AG09319 (cell line): ENCODE measurements at regions not wholly inside any gene's neighbourhood (a gene's known extent, or its start where the extent isn't known, plus 50 kb on each side); places are given as distances from the start of the nearest gene placed in this dataset.
"Not testable (repeated sequence)": the region's sequence is repeated elsewhere in the genome, so short reads cannot be mapped to it uniquely, and the experiment has no call there.

Experiments
- DNase-seq: peaks from one replicate; pipeline ENCODE4 v3.0.0-alpha.2; 2010; ENCODE audit warnings: low read depth; ENCODE audit errors: extremely low read depth
- CTCF ChIP-seq: IDR thresholded peaks from 2 replicates; pipeline ENCODE4 v1.5.1; 2011; ENCODE audit warnings: low read depth, mild to moderate bottlenecking, inconsistent platforms, low read length, moderate library complexity

GRCh38 chr5:123937230-123937629 is 425.3 kb downstream of the CSNK1G3 start:
- peak; percentile 33 for TF ChIP-seq CTCF
- peak; percentile 19 for DNase-seq

DNA sequence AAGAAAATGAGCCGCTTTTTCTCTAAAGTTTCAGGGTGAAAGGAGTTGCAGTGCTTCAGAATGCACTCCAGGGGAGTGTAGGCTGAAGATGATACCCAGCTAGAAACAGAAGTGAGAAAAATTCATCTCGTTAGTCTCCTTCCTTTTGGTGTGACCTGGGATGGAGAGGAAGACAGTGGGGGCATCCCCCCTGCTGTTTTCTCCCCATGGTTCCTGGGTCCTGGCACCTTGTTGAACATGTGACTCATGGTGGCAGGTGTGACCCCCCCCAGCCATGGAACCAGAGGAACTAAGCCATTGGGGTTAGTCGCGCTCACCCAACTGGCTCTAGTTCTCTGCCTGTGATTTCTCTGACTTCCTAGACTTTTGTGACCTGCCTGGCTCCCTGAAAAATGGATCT is 424.6 kb downstream of the CSNK1G3 start:
- no peak for DNase-seq
- no peak for TF ChIP-seq CTCF

GRCh38 chr5:123933812-123934211 is 421.8 kb downstream of the CSNK1G3 start:
- not testable (repeated sequence) for DNase-seq

DNA sequence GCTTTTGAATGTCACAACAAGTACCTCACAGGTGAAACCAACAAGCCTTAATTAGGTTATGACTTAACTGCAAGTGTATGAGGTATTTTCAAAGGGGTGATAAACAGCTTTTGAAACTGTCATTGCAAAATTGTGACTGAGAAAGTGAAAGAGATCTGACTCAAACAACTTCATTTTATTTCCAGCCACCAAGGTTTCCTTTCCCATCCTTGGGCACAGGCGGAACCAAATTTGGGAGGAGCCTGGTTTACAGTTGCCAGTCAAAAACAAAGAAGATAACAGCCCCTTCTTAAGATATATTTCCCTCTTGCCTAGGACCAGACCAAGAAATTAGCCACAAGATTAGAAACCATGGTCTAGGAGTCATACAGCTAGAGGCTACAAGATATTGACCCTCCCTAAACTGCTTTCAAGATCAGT is 417.1 kb downstream of the CSNK1G3 start:
- DNase-seq = no peak
- TF ChIP-seq CTCF = no peak

GRCh38 chr5:123928401-123928800 is 416.4 kb downstream of the CSNK1G3 start:
- DNase-seq = no peak
- TF ChIP-seq CTCF = no peak

GRCh38 chr5:123921193-123921592 is 409.2 kb downstream of the CSNK1G3 start:
- no peak for DNase-seq
- no peak for TF ChIP-seq CTCF

GRCh38 chr5:123916345-123917121 is 404.6 kb downstream of the CSNK1G3 start:
- DNase-seq = peak; percentile 29
- TF ChIP-seq CTCF = no peak

DNA sequence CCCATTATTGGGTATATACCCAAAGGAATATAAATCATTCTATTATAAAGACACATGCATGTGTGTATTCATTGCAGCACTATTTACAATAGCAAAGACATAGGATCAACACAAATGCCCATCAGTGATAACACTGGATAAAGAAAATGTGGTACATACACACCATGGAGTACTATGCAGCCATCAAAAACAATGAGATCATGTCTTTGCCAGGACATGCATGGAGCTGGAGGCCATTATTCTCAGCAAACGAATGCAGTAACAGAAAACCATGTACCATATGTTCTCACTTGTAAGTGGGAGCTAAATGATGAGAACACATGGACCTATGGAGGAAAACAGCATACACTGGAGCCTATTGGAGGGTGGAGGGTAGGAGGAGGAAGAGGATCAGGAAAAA is 402.4 kb downstream of the CSNK1G3 start:
- no peak for DNase-seq
- TF ChIP-seq CTCF = no peak
